Liver (tissue), 3 donors: ENCODE measurements at regions not wholly inside any gene's neighbourhood (a gene's known extent, or its start where the extent isn't known, plus 50 kb on each side); places are given as distances from the start of the nearest gene placed in this dataset.

Experiments
- FOXA2 ChIP-seq: IDR thresholded peaks from 2 replicates; pipeline ENCODE4 v1.6.1; 2016; ENCODE audit warnings: antibody characterized with exemption
- GABPA ChIP-seq, 2 donors: IDR thresholded peaks in 1 of 2; conservative IDR thresholded peaks in 1 of 2; 2 replicates each; pipeline ENCODE4 v1.6.1; 2016; ENCODE audit warnings: antibody characterized with exemption in 2 of 2, mild to moderate bottlenecking in 1 of 2, moderate library complexity in 1 of 2
- RAD21 ChIP-seq, 2 donors: IDR thresholded peaks; 2 replicates each; pipeline ENCODE4 v1.6.1; 2016; ENCODE audit warnings: antibody characterized with exemption in 2 of 2, mild to moderate bottlenecking in 2 of 2
- SP1 ChIP-seq: IDR thresholded peaks from 2 replicates; pipeline ENCODE4 v1.6.1; 2018; ENCODE audit warnings: antibody characterized with exemption, mild to moderate bottlenecking
- TF ChIP-seq, protein P1 (sequence below): IDR thresholded peaks from 2 replicates; pipeline ENCODE4 v1.6.1; 2016; ENCODE audit warnings: antibody characterized with exemption
- TF ChIP-seq, protein P2 (sequence below): fragments of 150-350 bp; IDR thresholded peaks from 2 replicates; pipeline ENCODE4 v1.5.1; 2017; ENCODE audit warnings: improper control_type of control experiment, low read depth, low read length; ENCODE audit not compliant: missing input control
- TF ChIP-seq, protein P3 (sequence below): IDR thresholded peaks from 2 replicates; pipeline ENCODE4 v1.6.1; 2016; ENCODE audit warnings: antibody characterized with exemption
- donor health status: healthy.
- donor health status: healthy.

DNA sequence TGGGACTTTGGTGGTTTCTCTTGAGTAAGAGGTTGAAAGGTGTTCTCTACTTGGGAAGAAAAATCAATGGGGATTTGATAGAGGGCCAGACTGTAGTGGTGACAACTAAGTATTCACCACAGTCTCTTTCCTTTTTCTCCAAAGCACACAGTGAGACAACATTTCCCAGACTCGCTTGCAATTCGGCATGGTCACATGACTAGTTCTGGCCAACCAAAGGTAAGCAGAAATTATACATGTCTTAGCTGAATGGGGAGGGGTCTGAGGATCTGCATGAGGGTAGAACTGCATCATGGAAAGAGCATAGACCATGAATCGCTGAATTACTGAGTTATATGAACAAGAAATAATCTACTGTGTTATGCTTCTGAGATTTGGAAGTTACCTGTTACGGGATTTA lies 144.5 kb upstream of the MYRIP start:
- TF ChIP-seq FOXA2: no peak
- TF ChIP-seq, protein P1, sequence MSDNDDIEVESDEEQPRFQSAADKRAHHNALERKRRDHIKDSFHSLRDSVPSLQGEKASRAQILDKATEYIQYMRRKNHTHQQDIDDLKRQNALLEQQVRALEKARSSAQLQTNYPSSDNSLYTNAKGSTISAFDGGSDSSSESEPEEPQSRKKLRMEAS: no peak
- TF ChIP-seq, protein P2, sequence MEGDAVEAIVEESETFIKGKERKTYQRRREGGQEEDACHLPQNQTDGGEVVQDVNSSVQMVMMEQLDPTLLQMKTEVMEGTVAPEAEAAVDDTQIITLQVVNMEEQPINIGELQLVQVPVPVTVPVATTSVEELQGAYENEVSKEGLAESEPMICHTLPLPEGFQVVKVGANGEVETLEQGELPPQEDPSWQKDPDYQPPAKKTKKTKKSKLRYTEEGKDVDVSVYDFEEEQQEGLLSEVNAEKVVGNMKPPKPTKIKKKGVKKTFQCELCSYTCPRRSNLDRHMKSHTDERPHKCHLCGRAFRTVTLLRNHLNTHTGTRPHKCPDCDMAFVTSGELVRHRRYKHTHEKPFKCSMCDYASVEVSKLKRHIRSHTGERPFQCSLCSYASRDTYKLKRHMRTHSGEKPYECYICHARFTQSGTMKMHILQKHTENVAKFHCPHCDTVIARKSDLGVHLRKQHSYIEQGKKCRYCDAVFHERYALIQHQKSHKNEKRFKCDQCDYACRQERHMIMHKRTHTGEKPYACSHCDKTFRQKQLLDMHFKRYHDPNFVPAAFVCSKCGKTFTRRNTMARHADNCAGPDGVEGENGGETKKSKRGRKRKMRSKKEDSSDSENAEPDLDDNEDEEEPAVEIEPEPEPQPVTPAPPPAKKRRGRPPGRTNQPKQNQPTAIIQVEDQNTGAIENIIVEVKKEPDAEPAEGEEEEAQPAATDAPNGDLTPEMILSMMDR: no peak
- no peak for TF ChIP-seq RAD21 (IDR thresholded peaks at IDR 0.05)
- no peak for TF ChIP-seq SP1
- TF ChIP-seq, protein P3, sequence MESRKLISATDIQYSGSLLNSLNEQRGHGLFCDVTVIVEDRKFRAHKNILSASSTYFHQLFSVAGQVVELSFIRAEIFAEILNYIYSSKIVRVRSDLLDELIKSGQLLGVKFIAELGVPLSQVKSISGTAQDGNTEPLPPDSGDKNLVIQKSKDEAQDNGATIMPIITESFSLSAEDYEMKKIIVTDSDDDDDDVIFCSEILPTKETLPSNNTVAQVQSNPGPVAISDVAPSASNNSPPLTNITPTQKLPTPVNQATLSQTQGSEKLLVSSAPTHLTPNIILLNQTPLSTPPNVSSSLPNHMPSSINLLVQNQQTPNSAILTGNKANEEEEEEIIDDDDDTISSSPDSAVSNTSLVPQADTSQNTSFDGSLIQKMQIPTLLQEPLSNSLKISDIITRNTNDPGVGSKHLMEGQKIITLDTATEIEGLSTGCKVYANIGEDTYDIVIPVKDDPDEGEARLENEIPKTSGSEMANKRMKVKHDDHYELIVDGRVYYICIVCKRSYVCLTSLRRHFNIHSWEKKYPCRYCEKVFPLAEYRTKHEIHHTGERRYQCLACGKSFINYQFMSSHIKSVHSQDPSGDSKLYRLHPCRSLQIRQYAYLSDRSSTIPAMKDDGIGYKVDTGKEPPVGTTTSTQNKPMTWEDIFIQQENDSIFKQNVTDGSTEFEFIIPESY: no peak
- TF ChIP-seq GABPA (IDR thresholded peaks at IDR 0.05 in 1 of 2, conservative IDR thresholded peaks at IDR 0.05 in 1 of 2): no peak
